ENCODE measurements at regions not wholly inside any gene's neighbourhood (a gene's known extent, or its start where the extent isn't known, plus 50 kb on each side); places are given as distances from the start of the nearest gene placed in this dataset.

DNA sequence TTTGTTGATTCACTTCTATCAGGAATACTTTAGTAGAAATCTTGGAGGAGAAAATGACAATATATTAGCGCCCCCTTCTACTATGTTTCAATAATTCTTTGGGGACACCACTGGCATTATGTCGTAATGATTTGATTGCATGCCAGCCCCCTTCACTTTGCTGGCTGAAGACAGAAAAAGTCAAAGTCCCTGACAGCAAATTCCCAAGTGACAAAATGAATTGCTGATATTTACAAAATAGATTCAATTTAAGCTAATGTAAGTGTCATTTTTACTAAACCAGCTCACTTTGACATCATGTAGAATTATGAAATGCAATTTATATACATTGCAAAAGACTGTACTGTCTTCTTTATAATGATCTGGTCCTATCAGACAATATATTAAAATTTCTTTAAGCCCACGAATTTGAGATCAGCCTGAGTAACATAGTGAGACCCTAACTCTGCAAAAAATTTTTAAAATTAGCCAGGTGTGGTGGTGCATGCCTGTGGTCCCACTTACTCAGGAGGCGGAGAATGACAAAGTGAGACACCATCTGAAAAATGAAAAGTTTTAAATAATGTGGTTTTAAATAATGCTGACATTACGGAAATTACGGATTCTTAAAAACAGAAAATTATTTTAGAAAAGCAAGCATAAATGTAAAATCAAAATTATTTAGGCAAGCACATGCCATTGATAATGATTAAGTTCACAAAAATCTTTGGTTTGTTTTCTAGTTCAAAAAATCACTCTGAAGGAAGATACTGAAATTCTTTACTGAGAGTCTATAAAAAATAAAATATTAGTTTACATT is 520.1 kb upstream of the PKDCC start:
- peaks cover 25% of the 10 kb centered on the region for H3K27me3 Mint-ChIP-seq (ENCODE audit: unreplicated experiment)
- H3K4me1 Mint-ChIP-seq (ENCODE audit: unreplicated experiment), result peaks cover 2% of the 10 kb centered on the region
- no peaks in the 10 kb centered on the region for H3K36me3 Mint-ChIP-seq (ENCODE audit: unreplicated experiment)
- TF ChIP-seq, protein P1, sequence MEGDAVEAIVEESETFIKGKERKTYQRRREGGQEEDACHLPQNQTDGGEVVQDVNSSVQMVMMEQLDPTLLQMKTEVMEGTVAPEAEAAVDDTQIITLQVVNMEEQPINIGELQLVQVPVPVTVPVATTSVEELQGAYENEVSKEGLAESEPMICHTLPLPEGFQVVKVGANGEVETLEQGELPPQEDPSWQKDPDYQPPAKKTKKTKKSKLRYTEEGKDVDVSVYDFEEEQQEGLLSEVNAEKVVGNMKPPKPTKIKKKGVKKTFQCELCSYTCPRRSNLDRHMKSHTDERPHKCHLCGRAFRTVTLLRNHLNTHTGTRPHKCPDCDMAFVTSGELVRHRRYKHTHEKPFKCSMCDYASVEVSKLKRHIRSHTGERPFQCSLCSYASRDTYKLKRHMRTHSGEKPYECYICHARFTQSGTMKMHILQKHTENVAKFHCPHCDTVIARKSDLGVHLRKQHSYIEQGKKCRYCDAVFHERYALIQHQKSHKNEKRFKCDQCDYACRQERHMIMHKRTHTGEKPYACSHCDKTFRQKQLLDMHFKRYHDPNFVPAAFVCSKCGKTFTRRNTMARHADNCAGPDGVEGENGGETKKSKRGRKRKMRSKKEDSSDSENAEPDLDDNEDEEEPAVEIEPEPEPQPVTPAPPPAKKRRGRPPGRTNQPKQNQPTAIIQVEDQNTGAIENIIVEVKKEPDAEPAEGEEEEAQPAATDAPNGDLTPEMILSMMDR (IDR thresholded peaks at IDR 0.05), result no peak
- peaks cover 14% of the 10 kb centered on the region for H3K9me3 Mint-ChIP-seq (ENCODE audit: unreplicated experiment)
- DNase-seq (ENCODE audit: extremely low spot score, unreplicated experiment), result no peak
- no peak overlapping the region for H3K4me3 Mint-ChIP-seq (ENCODE audit: unreplicated experiment)
- no peak overlapping the region for H3K27ac Mint-ChIP-seq (ENCODE audit: unreplicated experiment)

DNA sequence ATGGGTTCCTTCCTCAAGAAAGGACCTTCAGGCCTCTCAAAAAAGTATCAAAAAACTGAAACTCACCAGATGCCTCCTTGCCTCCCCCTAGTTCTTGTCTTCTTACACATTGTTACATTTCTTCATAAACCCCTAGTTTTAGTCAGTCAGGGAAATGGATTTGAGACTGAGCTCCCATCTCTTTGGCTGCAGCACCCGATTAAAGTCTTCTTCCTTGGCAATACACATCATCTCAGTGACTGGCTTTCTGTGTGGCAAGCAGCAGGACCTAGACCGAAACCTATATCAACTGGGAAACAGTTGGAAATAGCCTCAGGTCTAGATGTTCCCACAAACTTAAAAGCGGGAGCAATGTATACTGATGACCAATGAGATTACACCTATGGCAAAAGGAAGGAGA is 512.2 kb upstream of the PKDCC start:
- Mint-ChIP-seq H3K9me3 (ENCODE audit: unreplicated experiment) (peaks cover 24% of the 10 kb centered on the region), H3K4me3 (ENCODE audit: unreplicated experiment) (no peak overlapping the region), H3K36me3 (ENCODE audit: unreplicated experiment) (no peaks in the 10 kb centered on the region), H3K27ac (ENCODE audit: unreplicated experiment) (no peak overlapping the region), H3K27me3 (ENCODE audit: unreplicated experiment) (peaks cover 11% of the 10 kb centered on the region), H3K4me1 (ENCODE audit: unreplicated experiment) (peaks cover 1% of the 10 kb centered on the region)
- TF ChIP-seq, protein P1 (IDR thresholded peaks at IDR 0.05), result no peak
- no peak for DNase-seq (ENCODE audit: extremely low spot score, unreplicated experiment)

DNA sequence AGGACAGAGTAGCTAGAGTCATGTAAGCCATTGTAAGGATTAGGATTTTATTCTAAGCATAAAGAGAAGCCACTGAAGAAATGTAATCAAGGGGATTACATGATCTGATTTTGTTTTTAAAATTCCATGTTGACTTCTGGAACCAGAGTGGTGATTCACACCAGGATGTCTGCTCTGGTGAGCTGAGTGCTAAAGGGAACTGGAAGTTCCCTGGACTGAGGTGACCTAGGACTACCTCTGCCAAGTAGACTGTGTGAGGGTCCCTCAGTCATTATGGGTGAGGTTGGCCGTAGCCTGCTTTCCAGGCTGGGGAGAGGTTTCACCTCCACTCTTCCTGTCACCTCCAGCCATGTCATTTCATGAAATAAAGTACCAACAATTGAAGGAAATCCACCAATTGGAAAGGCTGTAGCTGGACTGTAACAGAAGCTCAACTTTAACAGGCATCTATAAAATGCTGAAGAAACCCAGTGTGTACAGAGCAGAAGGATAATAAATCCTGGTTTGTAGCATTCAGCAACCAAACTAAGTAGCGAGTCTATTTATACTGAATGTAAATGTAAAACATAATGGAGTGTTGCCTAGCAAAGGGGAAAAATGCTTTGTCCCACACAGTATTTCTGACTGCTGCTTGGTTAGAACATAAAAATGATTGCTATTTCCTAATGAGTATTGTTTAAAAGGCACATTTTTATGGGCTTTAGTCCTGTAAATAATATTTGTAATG is 507.4 kb upstream of the PKDCC start:
- Mint-ChIP-seq H3K27me3 (ENCODE audit: unreplicated experiment) (peaks cover 18% of the 10 kb centered on the region), H3K27ac (ENCODE audit: unreplicated experiment) (no peak overlapping the region), H3K9me3 (ENCODE audit: unreplicated experiment) (peaks cover 5% of the 10 kb centered on the region)

DNA sequence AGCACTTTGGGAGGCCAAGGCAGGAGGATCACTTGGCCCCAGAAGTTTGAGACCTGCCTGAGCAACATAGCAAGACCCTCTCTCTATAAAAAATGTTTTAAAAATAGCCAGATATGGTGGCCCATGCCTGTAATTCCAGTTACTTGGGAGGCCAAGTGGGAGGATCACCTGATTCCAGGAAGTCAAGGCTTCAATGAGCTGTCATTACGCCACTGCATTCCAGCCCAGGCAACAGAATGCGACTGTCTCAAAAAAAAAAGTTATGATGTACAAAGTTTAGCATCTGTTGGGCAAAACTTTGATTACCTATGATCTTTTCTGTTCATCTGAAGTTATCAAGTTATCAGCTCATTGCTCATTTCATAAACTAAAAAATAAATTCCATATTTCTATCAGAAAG is 504.1 kb upstream of the PKDCC start:
- H3K9me3 Mint-ChIP-seq (ENCODE audit: unreplicated experiment), result no peaks in the 10 kb centered on the region
- no peaks in the 10 kb centered on the region for H3K36me3 Mint-ChIP-seq (ENCODE audit: unreplicated experiment)
- H3K4me3 Mint-ChIP-seq (ENCODE audit: unreplicated experiment), result no peak overlapping the region
- no peaks in the 10 kb centered on the region for H3K4me1 Mint-ChIP-seq (ENCODE audit: unreplicated experiment)
- no peak overlapping the region for H3K27ac Mint-ChIP-seq (ENCODE audit: unreplicated experiment)
- peaks cover 22% of the 10 kb centered on the region for H3K27me3 Mint-ChIP-seq (ENCODE audit: unreplicated experiment)
- TF ChIP-seq, protein P1 (IDR thresholded peaks at IDR 0.05), result no peak
- no peak for DNase-seq (ENCODE audit: extremely low spot score, unreplicated experiment)

More for the DNA sequence above, 507.4 kb upstream of the PKDCC start:
- H3K36me3 Mint-ChIP-seq (ENCODE audit: unreplicated experiment), result no peaks in the 10 kb centered on the region
- no peak for DNase-seq (ENCODE audit: extremely low spot score, unreplicated experiment)
- H3K4me1 Mint-ChIP-seq (ENCODE audit: unreplicated experiment), result peaks cover 1% of the 10 kb centered on the region
- H3K4me3 Mint-ChIP-seq (ENCODE audit: unreplicated experiment), result no peak overlapping the region
- TF ChIP-seq, protein P1 (IDR thresholded peaks at IDR 0.05), result no peak

DNA sequence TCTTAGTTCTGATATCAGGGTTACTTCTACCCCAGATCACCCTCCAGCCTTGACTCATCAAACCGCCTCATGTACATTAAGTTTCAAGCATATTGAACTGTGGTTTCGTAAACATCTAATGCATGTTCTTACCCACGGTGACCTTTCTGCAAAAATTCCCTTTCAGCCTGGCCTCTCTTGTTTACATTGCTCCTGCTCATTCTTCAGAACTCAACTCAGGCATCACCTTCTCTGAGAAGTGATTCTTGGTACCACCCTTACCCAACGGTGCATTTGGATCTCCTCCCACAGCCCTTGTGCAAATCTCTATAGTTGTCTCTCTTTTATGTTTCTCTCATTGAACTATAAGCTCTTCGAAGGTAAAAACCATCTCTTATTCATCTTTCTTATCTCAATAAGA is 503.1 kb upstream of the PKDCC start:
- no peak overlapping the region for H3K27ac Mint-ChIP-seq (ENCODE audit: unreplicated experiment)
- H3K4me3 Mint-ChIP-seq (ENCODE audit: unreplicated experiment), result no peak overlapping the region
- DNase-seq (ENCODE audit: extremely low spot score, unreplicated experiment), result no peak
- H3K9me3 Mint-ChIP-seq (ENCODE audit: unreplicated experiment), result no peaks in the 10 kb centered on the region
- TF ChIP-seq, protein P1 (IDR thresholded peaks at IDR 0.05), result no peak
- peaks cover 23% of the 10 kb centered on the region for H3K27me3 Mint-ChIP-seq (ENCODE audit: unreplicated experiment)
- H3K4me1 Mint-ChIP-seq (ENCODE audit: unreplicated experiment), result no peaks in the 10 kb centered on the region
- H3K36me3 Mint-ChIP-seq (ENCODE audit: unreplicated experiment), result no peaks in the 10 kb centered on the region
